HG02870 (cell line): ENCODE measurements at regions not wholly inside any gene's neighbourhood (a gene's known extent, or its start where the extent isn't known, plus 50 kb on each side); places are given as distances from the start of the nearest gene placed in this dataset.

Experiments used
- ATAC-seq: cut with Tn5 transposase; IDR thresholded peaks from one replicate; pipeline ENCODE4 v1.9.1; 2021; ENCODE audit warnings: mild to moderate bottlenecking, moderate library complexity; ENCODE audit not compliant: unreplicated experiment

DNA sequence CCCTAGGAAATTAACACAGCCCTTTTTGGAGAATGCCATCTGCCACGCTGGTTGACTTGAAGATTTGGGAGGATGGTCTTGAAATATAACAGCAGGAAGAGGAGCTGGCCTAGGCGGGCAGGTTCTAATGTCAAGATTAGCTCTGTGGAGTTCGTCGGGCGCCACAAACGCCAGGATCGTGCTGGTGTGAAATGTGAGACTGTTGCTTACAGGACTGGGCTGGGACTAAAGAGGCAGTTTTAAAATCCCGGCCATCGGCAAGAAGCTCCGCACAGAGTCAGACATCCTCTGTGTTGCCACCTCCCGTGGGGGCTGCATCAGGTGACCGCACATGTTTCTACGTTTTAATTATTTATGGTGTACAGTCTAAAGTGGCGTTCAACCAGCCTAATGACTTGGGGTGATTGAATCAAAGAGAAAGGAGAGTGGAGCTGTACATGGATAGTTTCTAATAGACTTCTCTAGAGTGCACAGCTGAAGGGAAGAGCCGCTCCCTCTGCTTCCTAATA is 99.4 kb upstream of the BCL11A start:
- ATAC-seq: no peak

DNA sequence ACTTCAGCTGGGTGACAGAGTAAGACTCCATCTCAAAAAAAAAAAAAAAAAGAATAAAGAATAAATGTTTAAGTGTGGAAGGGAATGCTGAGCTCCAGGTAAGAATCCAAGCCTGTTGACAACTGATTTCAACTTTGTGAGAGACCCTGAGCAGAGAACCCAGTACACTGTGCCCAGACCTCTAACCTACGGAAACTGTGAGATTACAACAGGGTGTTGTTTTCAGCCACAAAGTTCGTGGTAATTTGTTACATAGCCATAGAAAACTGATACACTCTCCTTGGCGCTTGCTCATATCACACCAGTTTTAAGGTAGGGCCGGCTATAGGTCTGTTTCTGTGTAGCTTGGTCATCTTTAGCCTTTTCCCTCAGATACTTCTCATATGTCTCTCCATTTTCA is 98.4 kb upstream of the PAPOLG start:
- ATAC-seq: no peak

DNA sequence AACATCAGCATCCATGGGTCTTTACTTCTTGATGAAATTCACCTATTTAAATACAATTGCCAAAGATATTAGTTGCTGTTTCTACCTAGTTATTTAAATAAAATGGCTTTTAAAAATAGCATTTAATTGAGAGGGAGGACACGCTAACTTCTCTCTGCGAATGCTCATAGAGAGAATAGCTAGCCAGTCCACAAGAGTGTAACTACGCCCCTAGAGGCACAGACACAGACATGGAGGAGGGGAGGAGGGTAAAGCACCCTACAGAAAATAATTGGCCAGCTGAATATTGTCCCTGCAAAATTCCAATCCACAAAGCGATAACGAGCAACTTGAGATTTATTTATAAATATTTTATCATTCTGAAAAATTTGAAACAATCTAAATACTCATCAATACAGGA is 97.0 kb upstream of the PAPOLG start:
- no peak for ATAC-seq

DNA sequence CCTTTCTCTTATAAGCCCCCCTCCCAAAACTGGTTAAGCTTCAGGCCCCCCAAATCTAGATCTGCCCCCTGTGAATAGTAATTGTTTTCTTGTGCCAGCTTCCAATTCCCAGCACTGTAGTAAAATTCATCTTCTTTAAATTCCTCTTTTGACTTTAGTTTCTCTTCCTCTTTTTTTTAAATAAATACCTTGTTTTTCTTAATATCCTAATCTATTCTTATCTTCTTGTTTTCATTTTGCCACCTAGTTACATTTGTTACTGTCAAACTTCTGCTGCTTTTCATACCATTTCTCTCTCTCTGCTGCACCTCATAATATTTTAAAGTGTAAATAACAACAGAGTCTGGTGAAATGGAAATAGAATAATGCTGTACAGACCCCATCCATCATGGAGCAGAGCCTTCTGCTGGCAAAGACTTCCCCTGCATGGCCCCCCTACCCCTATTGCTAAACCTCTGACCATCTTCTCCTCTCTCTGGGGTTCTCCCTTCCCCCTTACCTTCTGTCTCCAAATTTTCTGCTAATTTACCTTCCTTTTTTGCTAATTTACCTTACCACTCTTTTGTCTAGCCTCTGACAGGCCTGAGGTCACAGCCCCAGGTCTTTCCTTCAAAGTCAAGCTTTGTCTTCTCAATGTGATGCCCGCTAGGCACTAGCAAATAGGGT is 94.9 kb upstream of the PAPOLG start:
- ATAC-seq: no peak

DNA sequence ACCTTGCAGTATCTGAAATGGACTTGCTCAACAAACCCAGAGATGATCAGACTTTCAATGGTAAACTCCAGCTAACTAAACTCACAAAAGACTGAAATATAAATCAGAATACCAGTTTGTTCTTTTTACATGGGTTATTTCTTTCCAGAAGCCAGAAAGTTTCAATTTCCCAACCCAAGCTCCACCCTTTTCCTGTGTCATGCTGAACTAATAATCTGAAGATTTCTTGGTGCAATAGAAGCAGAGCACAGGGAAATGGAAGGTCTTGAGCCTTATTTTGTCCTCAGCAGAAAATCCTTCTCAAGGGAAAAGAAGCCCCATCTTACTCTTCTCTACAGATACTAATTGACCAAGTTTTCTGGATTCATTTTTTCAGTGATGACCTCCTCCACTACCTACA is 93.3 kb upstream of the PAPOLG start:
- ATAC-seq: no peak

DNA sequence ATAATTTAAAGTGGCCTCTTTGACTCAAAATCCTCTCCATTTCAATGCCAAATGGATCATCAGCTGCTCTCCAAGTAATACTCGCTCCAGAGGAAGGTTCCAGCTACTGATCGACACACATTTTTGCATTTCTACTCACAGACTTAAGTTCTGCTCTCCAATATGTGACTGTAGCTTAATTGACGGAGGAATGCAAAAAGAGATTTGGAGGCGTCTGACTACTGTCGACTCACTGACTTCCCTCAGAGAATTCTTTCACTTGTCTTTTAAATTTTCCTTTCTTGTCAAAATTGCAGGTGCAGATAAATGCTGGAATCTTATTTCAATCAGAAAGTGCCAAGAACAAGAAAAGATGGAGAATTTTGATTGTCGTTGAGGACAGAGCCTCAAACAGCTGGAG is 84.1 kb upstream of the PAPOLG start:
- no peak for ATAC-seq

DNA sequence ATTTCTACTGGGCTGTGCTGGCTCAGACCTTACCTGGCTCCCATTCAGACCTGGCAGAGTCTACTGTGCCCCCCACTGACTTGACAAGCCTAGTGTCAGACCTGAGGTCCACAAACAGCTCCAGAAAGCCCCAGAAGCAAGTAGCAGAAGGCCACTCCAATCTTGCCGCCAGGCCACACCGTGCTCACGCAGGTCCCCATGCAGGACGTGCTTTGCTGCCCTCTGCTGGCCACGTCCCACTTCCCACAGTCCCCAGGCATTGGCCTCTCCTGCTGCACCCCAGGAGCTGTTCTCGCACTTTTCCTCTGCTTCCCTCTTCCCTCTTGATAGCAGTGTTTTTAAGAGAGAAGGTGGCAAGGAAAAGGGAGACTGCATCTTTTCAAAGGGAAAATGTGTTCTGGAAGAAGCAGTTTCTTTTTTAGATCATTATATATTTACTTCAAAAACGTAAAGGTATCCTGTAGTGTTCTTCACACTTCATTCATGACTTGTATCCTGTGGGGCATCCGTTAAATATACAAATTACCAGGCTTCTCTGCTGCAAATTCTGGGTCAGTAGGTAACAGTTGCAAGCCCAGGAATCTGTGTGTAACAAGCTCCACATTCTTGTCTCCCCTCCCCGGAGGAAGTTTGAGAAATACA is 81.4 kb upstream of the PAPOLG start:
- ATAC-seq: peak; percentile 98

DNA sequence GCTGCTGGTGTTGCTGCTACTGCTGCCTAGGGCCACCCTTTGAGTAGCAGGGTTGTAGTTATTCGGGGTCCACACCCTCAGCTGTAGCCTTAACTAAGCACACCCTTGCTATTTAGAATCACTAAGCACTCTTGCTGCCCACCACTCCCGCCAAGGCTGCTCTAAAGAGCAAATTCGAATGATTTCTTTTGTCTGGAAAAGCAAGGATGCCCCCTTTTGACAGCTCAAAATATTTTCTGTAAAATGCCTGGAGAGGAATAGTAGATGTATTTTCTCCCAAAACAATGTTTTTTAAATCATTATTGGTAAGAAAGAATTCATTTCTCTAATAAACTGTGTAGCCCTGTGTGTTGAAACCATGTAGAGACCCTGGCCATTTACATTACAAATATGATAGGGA is 80.8 kb upstream of the PAPOLG start:
- no peak for ATAC-seq

DNA sequence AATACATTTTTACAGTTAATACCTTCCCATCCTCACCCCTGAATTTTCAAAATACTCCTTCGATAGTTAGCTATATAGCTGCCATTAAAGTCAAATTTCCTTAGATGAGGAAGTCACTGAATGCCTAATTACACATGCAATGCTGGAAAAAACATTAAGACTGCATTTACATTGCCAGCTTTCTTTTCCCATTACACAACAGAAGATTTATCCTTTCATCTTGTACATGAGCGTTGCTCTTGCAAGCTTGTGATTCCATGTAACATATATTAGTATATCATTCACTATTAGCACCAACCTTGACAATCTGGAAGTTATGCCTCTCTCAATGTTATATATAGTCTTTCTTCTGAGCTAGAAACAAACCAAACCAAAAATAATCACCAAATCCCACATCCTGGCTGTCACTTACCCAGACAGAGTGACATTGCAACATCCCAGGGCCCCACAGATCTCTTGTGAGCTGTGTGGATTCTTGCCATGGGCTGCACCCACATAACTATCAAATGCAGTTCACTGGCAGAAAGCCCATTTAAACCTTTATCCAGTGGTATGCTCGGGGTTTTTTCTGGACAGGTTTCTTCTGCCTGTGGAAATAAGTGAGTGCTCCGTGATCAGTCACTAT is 79.2 kb upstream of the PAPOLG start:
- ATAC-seq: no peak

DNA sequence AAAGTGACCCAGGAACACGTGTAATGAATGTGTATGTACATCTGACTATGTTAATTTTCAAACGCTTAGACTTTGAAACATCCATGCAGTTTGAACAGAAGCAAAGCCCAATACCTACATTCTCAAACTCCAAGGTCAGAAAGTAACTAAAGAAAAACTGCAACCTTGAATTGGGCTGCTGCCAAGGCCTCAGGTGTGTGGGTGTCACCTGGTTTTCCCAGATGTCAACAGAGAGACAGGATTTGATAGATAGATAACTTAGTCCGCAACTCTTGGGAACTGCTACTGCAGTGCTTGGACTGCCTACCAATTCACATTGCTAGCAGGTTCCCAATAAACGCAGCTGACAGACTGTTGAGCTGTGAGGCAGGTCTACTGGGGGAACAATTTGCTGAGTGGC is 78.7 kb upstream of the PAPOLG start:
- ATAC-seq: no peak

DNA sequence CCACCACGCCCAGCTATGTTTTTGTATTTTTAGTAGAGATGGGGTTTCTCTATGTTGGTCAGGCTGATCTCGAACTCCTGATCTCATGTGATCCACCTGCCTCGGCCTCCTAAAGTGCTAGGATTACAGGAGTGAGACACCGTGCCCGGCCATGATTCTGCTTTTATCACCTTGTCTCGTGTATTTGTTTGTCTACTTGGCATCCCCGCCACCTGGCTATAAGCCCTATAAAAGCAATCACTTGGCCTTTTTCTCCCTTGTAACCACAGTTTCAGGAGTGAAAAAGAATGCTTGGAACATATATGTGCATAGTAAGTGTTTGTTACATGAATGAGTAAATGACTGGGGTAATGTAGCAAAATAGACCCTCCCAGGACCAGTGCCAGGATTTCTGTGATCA is 77.5 kb upstream of the PAPOLG start:
- no peak for ATAC-seq

DNA sequence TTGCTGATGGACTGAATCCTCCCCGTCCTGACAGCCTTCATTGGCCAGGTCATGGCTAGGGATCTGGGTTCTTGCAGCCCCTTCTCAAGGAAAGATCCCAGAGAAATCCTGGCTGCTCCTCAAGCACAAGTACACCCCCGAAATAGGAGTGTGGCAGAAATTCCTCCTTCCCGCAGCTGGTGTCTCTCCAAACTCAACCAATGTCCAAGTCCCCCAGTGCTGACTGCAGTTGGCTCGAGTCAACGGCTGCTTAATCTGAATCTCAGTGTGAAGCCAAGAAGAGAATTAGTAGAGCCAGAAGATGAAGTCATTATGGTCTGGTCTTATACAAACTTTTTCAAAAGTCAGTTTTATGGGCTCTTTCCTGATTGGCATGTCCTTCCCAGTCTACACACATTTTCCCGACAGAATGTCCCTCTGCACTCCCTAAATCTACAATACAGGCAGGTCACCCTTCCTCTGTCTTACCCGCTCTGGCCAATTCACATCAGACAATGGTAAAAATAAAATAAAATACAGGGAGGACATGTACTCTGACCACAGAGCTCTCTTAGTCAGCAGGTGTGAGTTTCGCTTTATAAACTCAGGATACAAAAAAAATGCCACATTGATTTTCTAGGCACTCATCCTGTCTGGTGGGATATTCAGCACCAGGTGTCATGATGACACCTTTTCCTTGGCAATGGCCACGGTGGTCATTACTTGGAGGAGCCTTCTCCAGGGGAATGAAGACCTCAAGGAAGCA is 76.9 kb upstream of the PAPOLG start:
- no peak for ATAC-seq

DNA sequence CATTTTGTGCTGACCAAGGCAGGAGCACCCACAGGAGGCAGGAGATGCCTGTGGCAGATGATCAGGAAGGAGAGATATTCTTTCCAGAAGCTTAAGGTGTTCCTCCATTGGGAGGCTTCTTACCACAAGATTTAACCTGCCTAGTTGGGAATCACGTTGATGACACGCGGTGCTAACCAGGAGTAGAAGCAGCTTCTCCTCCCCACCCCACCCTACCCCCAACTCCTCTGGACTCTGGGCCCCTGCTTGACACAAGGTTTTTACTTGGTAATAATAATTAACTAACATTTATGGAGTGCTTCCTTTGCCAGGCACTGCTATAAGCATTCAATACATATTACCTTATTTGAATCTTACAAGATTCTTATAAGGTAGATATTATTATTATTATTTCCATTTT is 62.5 kb upstream of the PAPOLG start:
- no peak for ATAC-seq

DNA sequence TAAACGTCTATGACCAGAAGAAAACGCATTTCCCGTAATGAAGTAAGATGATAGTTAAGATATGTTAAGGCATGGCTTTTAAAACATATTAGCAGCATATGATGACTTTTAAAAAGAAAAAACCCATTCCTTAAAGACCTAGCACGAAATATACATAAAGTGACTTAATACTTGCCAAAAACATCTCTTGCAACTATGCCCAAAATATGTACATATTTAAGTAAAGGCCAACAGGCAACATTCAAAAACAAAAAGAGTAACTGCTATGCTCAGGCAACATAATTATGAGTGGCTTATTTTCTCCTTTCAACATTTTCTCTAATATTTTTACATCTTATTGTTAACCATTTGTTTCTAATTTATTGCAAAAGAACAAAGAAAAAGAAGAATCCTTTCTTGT is 60.3 kb upstream of the PAPOLG start:
- ATAC-seq: no peak

DNA sequence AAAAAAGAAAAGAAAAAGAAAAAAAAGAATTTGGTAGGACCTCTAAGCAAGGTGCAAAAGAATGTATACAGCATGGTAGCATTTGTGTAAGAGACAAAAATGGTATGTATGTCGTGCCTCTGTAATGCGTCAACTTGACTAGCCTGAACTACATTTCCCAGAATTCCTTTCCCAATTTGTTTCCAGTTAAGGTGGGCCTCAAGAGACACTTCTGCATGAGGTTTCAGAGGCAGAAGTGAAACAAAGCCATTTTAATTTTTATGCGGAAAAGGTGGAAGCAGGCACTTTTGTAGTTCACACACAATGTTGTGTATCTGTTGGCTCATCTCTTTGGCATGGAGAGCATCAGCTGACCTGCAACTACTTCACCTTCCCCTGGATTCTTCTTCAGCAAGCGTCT is 56.5 kb upstream of the PAPOLG start:
- no peak for ATAC-seq

DNA sequence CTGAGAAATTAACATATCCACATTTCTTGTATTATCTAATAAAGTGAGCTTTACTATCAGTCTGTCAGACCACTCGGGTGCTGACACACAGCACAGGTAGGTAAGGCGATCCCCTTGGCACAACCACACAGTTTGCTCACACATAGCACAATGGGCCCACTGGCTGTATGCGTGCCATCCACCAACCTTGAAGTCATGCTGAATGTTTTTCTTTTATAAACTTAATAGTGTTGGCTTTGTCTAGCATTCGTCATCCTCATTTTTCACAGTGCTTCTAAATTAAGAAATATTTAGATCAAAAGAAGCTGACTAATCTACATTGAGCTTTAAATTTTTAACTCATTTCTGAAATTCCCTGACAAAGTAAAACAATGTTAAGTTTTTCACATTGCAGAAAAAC is 50.0 kb upstream of the PAPOLG start:
- ATAC-seq: no peak
